PC-3 (cell line): ENCODE measurements at regions not wholly inside any gene's neighbourhood (a gene's known extent, or its start where the extent isn't known, plus 50 kb on each side); places are given as distances from the start of the nearest gene placed in this dataset.

Source experiments
- CTCF ChIP-seq: fragments of 300-600 bp; sonication (generic); conservative IDR thresholded peaks from 2 replicates; pipeline ENCODE4 v1.5.1; 2017; ENCODE audit warnings: antibody characterized with exemption, low read depth, mild to moderate bottlenecking, low read length
- EZH2 ChIP-seq: fragments of 300-600 bp; sonication (generic); IDR thresholded peaks from one replicate; pipeline ENCODE4 v1.6.1; 2017; ENCODE audit warnings: antibody characterized with exemption, mild to moderate bottlenecking, low read length; ENCODE audit not compliant: unreplicated experiment
- EZH2phosphoT487 ChIP-seq: fragments of 300-600 bp; sonication (generic); IDR thresholded peaks from 2 replicates; pipeline ENCODE4 v1.6.1; 2018; ENCODE audit warnings: mild to moderate bottlenecking, antibody characterized with exemption, low read length, borderline replicate concordance

- TF ChIP-seq CTCF (no peak), EZH2phosphoT487 (no peak), EZH2 (no peak)
Measured at GRCh38 chr9:28762167-28762566, 1188.9 kb upstream of the C9orf72 start.
